ENCODE measurements at regions not wholly inside any gene's neighbourhood (a gene's known extent, or its start where the extent isn't known, plus 50 kb on each side); places are given as distances from the start of the nearest gene placed in this dataset. TPM values are rescaled to one million over a fixed set of nuclear protein-coding genes. Genes with fewer than 3 reads are reported as not detected.

GRCh38 chr9:90559075-90560073 is 83.2 kb downstream of the DIRAS2 start:
- Histone ChIP-seq H3K27ac (ENCODE audit: low read depth, low read length) (no peak overlapping the region), H3K36me3 (ENCODE audit: control insufficient read depth, insufficient read depth, low read length) (no peaks in the 10 kb centered on the region), H3K9ac (ENCODE audit: extremely low read depth, low read length, poor library complexity, severe bottlenecking) (no peak overlapping the region), H3K9me3 (ENCODE audit: control insufficient read depth, low read length) (no peaks in the 10 kb centered on the region), H3K4me1 (ENCODE audit: control insufficient read depth, insufficient read depth, low read length) (peaks cover 2% of the 10 kb centered on the region), H3K4me3 (ENCODE audit: low read length) (no peak overlapping the region), H3K27me3 (ENCODE audit: control insufficient read depth, insufficient read depth, low read length, poor library complexity, severe bottlenecking) (no peaks in the 10 kb centered on the region)
- Mint-ChIP-seq H3K27me3 (ENCODE audit: insufficient read depth) (no peaks in the 10 kb centered on the region), H3K4me3 (no peak overlapping the region), H3K27ac (no peak overlapping the region), H3K4me1 (no peaks in the 10 kb centered on the region), H3K9me3 (no peaks in the 10 kb centered on the region), H3K36me3 (ENCODE audit: low read depth) (no peaks in the 10 kb centered on the region)
- 90 to 92% methylated on average over 5 to 9 of the region's 9 CpGs for WGBS, 2 experiments (ENCODE audit: insufficient coverage in 1 of 2, insufficient read length in 1 of 2)
- no peak for TF ChIP-seq CTCF (conservative IDR thresholded peaks at IDR 0.05)
- no peak for DNase-seq

Small RNAs in the stretch of these regions (microRNA-seq; reads per million reads assigned to microRNA genes)
- gene MIR4290 (ENCODE audit: borderline microRNAs expressed): not detected

All from endodermal cell (in vitro differentiated cells).